ENCODE measurements at regions not wholly inside any gene's neighbourhood (a gene's known extent, or its start where the extent isn't known, plus 50 kb on each side); places are given as distances from the start of the nearest gene placed in this dataset.

DNA sequence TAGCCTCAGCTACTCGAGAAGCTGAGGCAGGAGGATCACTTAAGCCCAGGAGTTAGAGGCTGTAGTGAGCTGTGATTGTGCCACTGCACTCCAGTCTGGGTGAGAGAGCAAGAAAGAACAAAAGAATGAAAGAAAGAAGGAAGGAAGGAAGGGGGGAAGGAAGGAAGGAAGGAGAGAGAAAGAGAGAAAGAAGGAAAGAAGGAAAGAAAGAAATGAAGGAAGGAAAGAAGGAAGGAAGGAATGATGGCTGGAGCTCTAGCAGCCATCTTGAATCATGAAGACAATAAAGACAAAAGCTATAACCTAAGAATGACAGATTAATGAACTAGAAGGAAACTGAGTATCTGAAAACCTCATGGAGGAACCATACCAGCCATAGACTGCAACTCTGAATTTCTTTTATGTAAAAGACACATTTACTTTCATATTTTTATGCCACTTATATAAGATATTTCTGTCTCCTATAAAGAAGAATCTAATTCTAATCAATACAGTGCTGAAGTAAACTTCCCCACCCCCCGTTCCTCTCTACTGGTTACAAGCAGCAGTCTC is 522.3 kb upstream of the JARID2 start:
- no peaks in the 10 kb centered on the region for H3K27me3 Mint-ChIP-seq (ENCODE audit: low read depth in 2 of 2)
- H3K27ac Mint-ChIP-seq = peak overlapping the region in 1 of 2 donors; percentile 77
- Histone ChIP-seq H3K9me3 (ENCODE audit: control insufficient read depth, insufficient read depth, low read length) (no peaks in the 10 kb centered on the region), H3K36me3 (ENCODE audit: control insufficient read depth, insufficient read depth, low read length) (no peaks in the 10 kb centered on the region), H3K27ac (ENCODE audit: low read length) (peak overlapping the region; percentile 40), H3K4me1 (ENCODE audit: control insufficient read depth, insufficient read depth, low read length) (peaks cover 33% of the 10 kb centered on the region), H3K4me3 (ENCODE audit: low read length) (no peak overlapping the region), H3K27me3 (ENCODE audit: control insufficient read depth, insufficient read depth, low read length) (no peaks in the 10 kb centered on the region)
- no peak for ATAC-seq
- H3K4me1 Mint-ChIP-seq = peaks cover 38 to 40% of the 10 kb centered on the region in 2 donors
- peak overlapping the region; percentile 9 for H3K4me3 Mint-ChIP-seq
- H3K9me3 Mint-ChIP-seq = peaks cover 0 to 2% of the 10 kb centered on the region in 2 donors
- intact Hi-C loops (cut with micrococcal nuclease) = no loop called here
- TF ChIP-seq, protein P1, sequence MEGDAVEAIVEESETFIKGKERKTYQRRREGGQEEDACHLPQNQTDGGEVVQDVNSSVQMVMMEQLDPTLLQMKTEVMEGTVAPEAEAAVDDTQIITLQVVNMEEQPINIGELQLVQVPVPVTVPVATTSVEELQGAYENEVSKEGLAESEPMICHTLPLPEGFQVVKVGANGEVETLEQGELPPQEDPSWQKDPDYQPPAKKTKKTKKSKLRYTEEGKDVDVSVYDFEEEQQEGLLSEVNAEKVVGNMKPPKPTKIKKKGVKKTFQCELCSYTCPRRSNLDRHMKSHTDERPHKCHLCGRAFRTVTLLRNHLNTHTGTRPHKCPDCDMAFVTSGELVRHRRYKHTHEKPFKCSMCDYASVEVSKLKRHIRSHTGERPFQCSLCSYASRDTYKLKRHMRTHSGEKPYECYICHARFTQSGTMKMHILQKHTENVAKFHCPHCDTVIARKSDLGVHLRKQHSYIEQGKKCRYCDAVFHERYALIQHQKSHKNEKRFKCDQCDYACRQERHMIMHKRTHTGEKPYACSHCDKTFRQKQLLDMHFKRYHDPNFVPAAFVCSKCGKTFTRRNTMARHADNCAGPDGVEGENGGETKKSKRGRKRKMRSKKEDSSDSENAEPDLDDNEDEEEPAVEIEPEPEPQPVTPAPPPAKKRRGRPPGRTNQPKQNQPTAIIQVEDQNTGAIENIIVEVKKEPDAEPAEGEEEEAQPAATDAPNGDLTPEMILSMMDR (IDR thresholded peaks at IDR 0.05) = no peak
- WGBS (ENCODE audit: insufficient coverage) = 91% methylated on average over 2 of the region's 2 CpGs
- no peaks in the 10 kb centered on the region for H3K36me3 Mint-ChIP-seq
- no peak for DNase-seq

DNA sequence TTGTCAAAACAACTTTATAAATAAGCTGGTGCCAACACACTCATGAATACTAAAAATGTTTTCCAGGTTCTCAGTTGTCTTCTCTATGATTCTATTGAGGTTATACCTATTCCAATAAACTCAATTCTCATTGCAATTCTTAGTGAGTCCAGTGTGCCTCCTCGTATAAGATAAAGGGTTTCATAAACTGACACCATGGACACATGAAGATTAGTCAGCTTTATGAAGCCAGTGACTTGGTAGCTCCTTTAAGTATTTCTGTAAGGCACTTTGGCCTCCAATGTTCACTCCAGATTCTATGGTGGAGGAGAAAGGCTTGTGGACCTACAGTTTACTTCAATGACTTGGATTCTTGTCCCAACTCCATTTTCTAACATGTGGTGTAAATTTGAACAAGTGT is 521.3 kb upstream of the JARID2 start:
- Mint-ChIP-seq H3K27ac (no peak overlapping the region), H3K36me3 (no peaks in the 10 kb centered on the region), H3K4me3 (no peak overlapping the region), H3K27me3 (ENCODE audit: low read depth in 2 of 2) (no peaks in the 10 kb centered on the region), H3K9me3 (peaks cover 0 to 2% of the 10 kb centered on the region in 2 donors), H3K4me1 (peaks cover 34 to 42% of the 10 kb centered on the region in 2 donors)
- Histone ChIP-seq H3K27me3 (ENCODE audit: control insufficient read depth, insufficient read depth, low read length) (no peaks in the 10 kb centered on the region), H3K27ac (ENCODE audit: low read length) (no peak overlapping the region), H3K4me1 (ENCODE audit: control insufficient read depth, insufficient read depth, low read length) (peaks cover 34% of the 10 kb centered on the region), H3K9me3 (ENCODE audit: control insufficient read depth, insufficient read depth, low read length) (no peaks in the 10 kb centered on the region), H3K4me3 (ENCODE audit: low read length) (no peak overlapping the region), H3K36me3 (ENCODE audit: control insufficient read depth, insufficient read depth, low read length) (no peaks in the 10 kb centered on the region)
- WGBS (ENCODE audit: insufficient coverage) = 100% methylated on average over 1 of the region's 1 CpG
- DNase-seq (no peak), ATAC-seq (no peak)
- TF ChIP-seq, protein P1 (IDR thresholded peaks at IDR 0.05) = no peak
- intact Hi-C loops (cut with micrococcal nuclease) = no loop called here

DNA sequence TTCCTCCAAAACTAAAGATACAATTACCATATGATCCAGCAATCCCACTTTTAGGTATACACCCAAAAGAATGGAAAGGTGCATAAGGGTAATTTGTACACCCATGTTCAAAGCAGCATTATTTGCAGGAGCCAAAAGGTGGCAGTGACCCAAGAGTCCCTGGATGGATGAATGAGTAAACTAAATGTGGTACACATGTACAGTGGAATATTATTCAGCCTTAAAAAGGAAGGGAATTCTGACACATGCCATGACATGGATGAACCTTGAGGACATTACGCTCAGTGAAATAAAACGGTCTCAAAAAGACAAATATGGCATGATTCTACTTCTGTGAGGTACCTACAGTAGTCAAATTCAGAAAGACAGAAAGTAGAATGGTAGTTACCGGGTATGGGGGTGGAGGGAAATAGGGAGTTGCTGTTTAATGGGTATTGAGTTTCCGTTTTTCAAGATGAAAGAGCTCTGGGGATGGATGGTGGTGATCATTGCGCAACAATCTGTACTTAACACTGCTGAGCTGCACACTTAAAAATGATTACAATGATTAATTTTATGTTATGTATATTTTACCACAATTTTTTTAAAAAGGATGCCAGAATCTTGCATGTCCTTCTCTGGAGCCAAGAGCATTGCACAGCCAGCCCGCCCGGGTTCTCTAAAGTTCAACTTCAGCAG is 518.9 kb upstream of the JARID2 start:
- no peaks in the 10 kb centered on the region for H3K36me3 Mint-ChIP-seq
- H3K4me1 Mint-ChIP-seq = peaks cover 42 to 47% of the 10 kb centered on the region in 2 donors
- DNase-seq = peak in 1 of 2 donors; percentile 25

More for the DNA sequence above, 518.9 kb upstream of the JARID2 start:
- H3K36me3 ChIP-seq (ENCODE audit: control insufficient read depth, insufficient read depth, low read length) = no peaks in the 10 kb centered on the region
- Mint-ChIP-seq H3K9me3 (peaks cover 0 to 2% of the 10 kb centered on the region in 2 donors), H3K27ac (no peak overlapping the region), H3K4me3 (no peak overlapping the region), H3K27me3 (ENCODE audit: low read depth in 2 of 2) (no peaks in the 10 kb centered on the region)
- intact Hi-C loops (cut with micrococcal nuclease) = no loop called here
- TF ChIP-seq, protein P1 (IDR thresholded peaks at IDR 0.05) = no peak
- 88% methylated on average over 7 of the region's 7 CpGs for WGBS (ENCODE audit: insufficient coverage)
- no peaks in the 10 kb centered on the region for H3K27me3 ChIP-seq (ENCODE audit: control insufficient read depth, insufficient read depth, low read length)
- peak overlapping the region; percentile 83 for H3K27ac ChIP-seq (ENCODE audit: low read length)
- no peaks in the 10 kb centered on the region for H3K9me3 ChIP-seq (ENCODE audit: control insufficient read depth, insufficient read depth, low read length)
- peaks cover 31% of the 10 kb centered on the region for H3K4me1 ChIP-seq (ENCODE audit: control insufficient read depth, insufficient read depth, low read length)
- ATAC-seq = no peak
- H3K4me3 ChIP-seq (ENCODE audit: low read length) = no peak overlapping the region
